ENCODE measurements at regions not wholly inside any gene's neighbourhood (a gene's known extent, or its start where the extent isn't known, plus 50 kb on each side); places are given as distances from the start of the nearest gene placed in this dataset.

GRCh38 chr1:79859212-79859948 is 852.9 kb upstream of the ADGRL4 start:
- no peak overlapping the region for H3K27ac ChIP-seq
- no peak overlapping the region for H3K4me3 ChIP-seq
- H3K9me3 ChIP-seq (replicated peaks) = no peaks in the 10 kb centered on the region
- no peaks in the 10 kb centered on the region for H3K27me3 ChIP-seq
- H3K4me1 ChIP-seq = no peaks in the 10 kb centered on the region
- no peak for DNase-seq
- no peaks in the 10 kb centered on the region for H3K36me3 ChIP-seq

GRCh38 chr1:79852004-79852403 is 845.5 kb upstream of the ADGRL4 start:
- Histone ChIP-seq H3K27me3 (no peaks in the 10 kb centered on the region), H3K4me1 (peaks cover 7% of the 10 kb centered on the region), H3K36me3 (no peaks in the 10 kb centered on the region), H3K27ac (no peak overlapping the region), H3K9me3 (replicated peaks) (no peaks in the 10 kb centered on the region), H3K4me3 (no peak overlapping the region)
- DNase-seq = no peak

DNA sequence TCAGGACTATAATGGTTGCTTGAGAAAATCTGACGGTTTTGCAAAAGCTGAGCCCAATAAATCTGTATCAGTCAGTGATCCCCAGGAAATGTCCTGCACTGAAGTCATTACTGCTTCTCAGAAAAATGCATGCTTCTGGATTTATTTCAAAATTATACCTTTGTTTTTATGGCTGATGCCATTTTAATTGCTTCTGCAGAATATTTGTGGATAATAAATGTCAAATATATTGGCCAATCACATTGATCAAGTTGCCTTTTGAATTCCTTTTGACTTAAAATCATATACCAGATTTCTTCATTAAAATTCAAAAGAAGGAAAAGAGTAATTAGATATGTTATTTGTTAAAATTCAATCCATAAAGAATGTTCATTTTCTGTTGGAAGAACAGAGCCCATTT is 842.9 kb upstream of the ADGRL4 start:
- no peaks in the 10 kb centered on the region for H3K9me3 ChIP-seq (replicated peaks)
- H3K27ac ChIP-seq = no peak overlapping the region
- H3K4me3 ChIP-seq = no peak overlapping the region
- H3K4me1 ChIP-seq = peaks cover 7% of the 10 kb centered on the region
- H3K27me3 ChIP-seq = no peaks in the 10 kb centered on the region
- DNase-seq = no peak
- no peaks in the 10 kb centered on the region for H3K36me3 ChIP-seq

GRCh38 chr1:79848316-79848715 is 841.8 kb upstream of the ADGRL4 start:
- peaks cover 7% of the 10 kb centered on the region for H3K4me1 ChIP-seq
- DNase-seq = peak; percentile 6 to 53
- no peaks in the 10 kb centered on the region for H3K36me3 ChIP-seq
- no peaks in the 10 kb centered on the region for H3K27me3 ChIP-seq
- no peak overlapping the region for H3K4me3 ChIP-seq
- H3K9me3 ChIP-seq (replicated peaks) = no peaks in the 10 kb centered on the region
- H3K27ac ChIP-seq = no peak overlapping the region

GRCh38 chr1:79847700-79848099 is 841.2 kb upstream of the ADGRL4 start:
- Histone ChIP-seq H3K27ac (no peak overlapping the region), H3K27me3 (no peaks in the 10 kb centered on the region), H3K4me1 (peaks cover 7% of the 10 kb centered on the region), H3K9me3 (replicated peaks) (no peaks in the 10 kb centered on the region), H3K4me3 (no peak overlapping the region), H3K36me3 (no peaks in the 10 kb centered on the region)
- DNase-seq = peak; percentile 31 to 58

GRCh38 chr1:79845936-79846335 is 839.4 kb upstream of the ADGRL4 start:
- DNase-seq = no peak
- no peaks in the 10 kb centered on the region for H3K27me3 ChIP-seq
- H3K27ac ChIP-seq = no peak overlapping the region
- H3K9me3 ChIP-seq (replicated peaks) = no peaks in the 10 kb centered on the region
- H3K4me3 ChIP-seq = no peak overlapping the region
- no peaks in the 10 kb centered on the region for H3K36me3 ChIP-seq
- H3K4me1 ChIP-seq = peaks cover 7% of the 10 kb centered on the region

DNA sequence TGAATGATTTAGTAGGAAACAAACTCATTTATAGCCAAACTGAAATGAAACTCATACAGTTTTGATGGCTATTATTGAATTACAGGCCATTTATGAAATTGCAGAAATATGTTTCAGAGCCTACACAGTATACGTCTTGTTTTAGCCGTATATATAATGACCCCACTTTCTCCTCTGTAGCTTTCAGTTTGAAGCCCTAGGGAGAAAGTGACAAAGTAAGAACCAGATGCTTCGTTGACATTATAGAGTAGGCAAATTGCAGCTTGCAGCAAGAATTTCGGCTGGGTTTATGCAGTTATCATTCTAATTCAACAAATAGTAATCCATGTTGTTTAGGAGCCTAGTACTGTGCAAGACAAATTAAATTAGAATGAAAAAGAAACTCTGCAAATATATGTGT is 836.3 kb upstream of the ADGRL4 start:
- Histone ChIP-seq H3K4me3 (no peak overlapping the region), H3K27me3 (no peaks in the 10 kb centered on the region), H3K9me3 (replicated peaks) (no peaks in the 10 kb centered on the region), H3K36me3 (no peaks in the 10 kb centered on the region), H3K27ac (no peak overlapping the region), H3K4me1 (peaks cover 3% of the 10 kb centered on the region; the same call in 1 of the 2 replicates)
- no peak for DNase-seq

DNA sequence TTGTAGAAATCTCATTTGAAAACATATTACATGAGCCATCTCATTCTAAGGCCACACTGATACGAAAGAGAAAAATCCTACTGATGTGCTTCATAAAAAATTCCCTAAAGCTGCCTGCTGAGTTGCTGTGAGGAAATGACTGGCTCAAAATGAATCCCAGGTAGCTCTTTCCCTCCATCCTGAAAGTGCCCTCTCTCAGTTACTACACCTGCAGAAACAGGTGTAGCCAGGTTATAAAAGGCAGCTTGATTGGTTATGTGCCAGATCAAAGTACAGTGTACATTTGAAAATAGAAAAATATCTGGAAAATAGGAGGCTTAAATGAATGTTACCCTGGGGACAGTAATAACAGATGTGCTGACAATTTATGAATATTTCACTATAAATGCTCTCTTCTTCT is 833.4 kb upstream of the ADGRL4 start:
- no peak overlapping the region for H3K27ac ChIP-seq
- H3K36me3 ChIP-seq = no peaks in the 10 kb centered on the region
- H3K4me1 ChIP-seq = no peaks in the 10 kb centered on the region
- no peak overlapping the region for H3K4me3 ChIP-seq
- H3K27me3 ChIP-seq = no peaks in the 10 kb centered on the region
- no peaks in the 10 kb centered on the region for H3K9me3 ChIP-seq (replicated peaks)
- no peak for DNase-seq

GRCh38 chr1:79827446-79827845 is 820.9 kb upstream of the ADGRL4 start:
- no peaks in the 10 kb centered on the region for H3K36me3 ChIP-seq
- H3K4me3 ChIP-seq = no peak overlapping the region
- H3K27me3 ChIP-seq = no peaks in the 10 kb centered on the region
- H3K9me3 ChIP-seq (replicated peaks) = no peaks in the 10 kb centered on the region
- no peaks in the 10 kb centered on the region for H3K4me1 ChIP-seq
- DNase-seq = no peak
- H3K27ac ChIP-seq = no peak overlapping the region

DNA sequence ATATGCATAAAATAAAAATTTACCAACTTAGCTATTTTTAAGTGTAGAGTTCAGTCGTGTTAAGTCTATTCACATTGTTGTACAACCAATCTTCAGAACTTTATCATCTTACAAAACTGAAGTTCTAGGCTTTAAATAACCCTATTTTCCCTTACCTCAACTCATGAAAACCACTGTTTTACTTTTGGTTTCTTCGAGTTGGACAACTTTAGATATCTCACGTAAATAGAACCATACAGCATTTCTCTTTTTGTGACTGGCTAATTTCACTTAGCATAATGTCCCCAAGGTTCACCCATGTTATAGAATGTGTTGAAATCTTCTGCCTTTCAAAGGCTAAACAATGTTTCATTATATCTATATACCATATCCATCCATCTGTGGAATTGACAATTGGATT is 819.0 kb upstream of the ADGRL4 start:
- Histone ChIP-seq H3K36me3 (no peaks in the 10 kb centered on the region), H3K9me3 (replicated peaks) (no peaks in the 10 kb centered on the region), H3K4me3 (no peak overlapping the region), H3K27me3 (no peaks in the 10 kb centered on the region), H3K27ac (no peak overlapping the region), H3K4me1 (no peaks in the 10 kb centered on the region)
- no peak for DNase-seq

GRCh38 chr1:79822053-79822452 is 815.5 kb upstream of the ADGRL4 start:
- no peak overlapping the region for H3K27ac ChIP-seq
- H3K36me3 ChIP-seq = no peaks in the 10 kb centered on the region
- DNase-seq = no peak
- H3K4me1 ChIP-seq = no peaks in the 10 kb centered on the region
- H3K27me3 ChIP-seq = no peaks in the 10 kb centered on the region
- no peaks in the 10 kb centered on the region for H3K9me3 ChIP-seq (replicated peaks)
- H3K4me3 ChIP-seq = no peak overlapping the region

GRCh38 chr1:79819140-79819539 is 812.6 kb upstream of the ADGRL4 start:
- H3K9me3 ChIP-seq (replicated peaks) = no peaks in the 10 kb centered on the region
- H3K4me3 ChIP-seq = no peak overlapping the region
- DNase-seq = no peak
- H3K27me3 ChIP-seq = no peaks in the 10 kb centered on the region
- no peaks in the 10 kb centered on the region for H3K36me3 ChIP-seq
- no peaks in the 10 kb centered on the region for H3K4me1 ChIP-seq
- H3K27ac ChIP-seq = no peak overlapping the region

DNA sequence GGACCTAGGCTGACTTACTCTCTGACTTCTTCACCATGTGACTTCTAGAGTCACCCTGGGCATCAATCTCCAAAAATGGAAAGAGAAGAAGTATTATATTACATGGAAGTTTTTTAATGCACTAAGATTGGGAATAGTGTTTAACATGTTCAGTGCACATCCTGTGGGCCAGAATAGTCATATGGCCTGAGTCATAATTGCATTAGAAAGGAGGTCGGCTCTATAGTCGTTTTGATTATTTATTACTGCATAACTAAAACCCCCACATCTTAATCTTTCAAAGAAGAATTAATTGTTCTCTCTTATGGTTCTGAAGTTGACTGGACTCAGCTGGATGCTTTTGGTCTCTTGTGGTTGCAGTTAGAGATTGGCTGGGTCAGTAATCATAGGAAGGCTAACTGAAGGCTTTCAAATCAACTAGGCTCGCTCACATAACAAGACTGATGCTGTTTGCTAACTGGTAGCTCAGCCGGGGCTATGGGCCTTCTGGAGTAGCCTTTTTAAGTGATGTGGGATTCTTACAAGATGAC is 810.6 kb upstream of the ADGRL4 start:
- H3K9me3 ChIP-seq (replicated peaks) = no peaks in the 10 kb centered on the region
- H3K36me3 ChIP-seq = no peaks in the 10 kb centered on the region
- H3K27ac ChIP-seq = no peak overlapping the region
- no peak for DNase-seq
- no peak overlapping the region for H3K4me3 ChIP-seq
- no peaks in the 10 kb centered on the region for H3K27me3 ChIP-seq
- no peaks in the 10 kb centered on the region for H3K4me1 ChIP-seq

DNA sequence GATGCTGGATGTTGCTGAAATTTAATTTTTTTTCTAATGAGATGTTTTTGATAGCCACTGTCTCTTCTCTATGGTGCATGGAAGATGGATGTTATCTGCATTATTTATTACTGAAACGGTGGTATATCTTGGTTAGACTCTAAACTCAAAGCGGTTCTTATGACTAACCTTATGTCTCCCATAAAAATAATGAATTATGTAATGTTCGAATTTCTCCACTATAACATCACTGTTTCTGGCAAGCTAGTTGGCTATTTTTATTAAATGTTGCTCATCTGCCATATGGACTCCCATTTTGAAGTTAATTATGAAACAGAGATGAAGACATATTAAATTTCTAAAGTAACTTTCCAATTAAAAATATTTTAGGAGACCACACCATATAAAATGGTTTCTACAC is 808.6 kb upstream of the ADGRL4 start:
- no peak for DNase-seq
- no peaks in the 10 kb centered on the region for H3K4me1 ChIP-seq
- H3K9me3 ChIP-seq (replicated peaks) = no peaks in the 10 kb centered on the region
- no peak overlapping the region for H3K4me3 ChIP-seq
- no peaks in the 10 kb centered on the region for H3K36me3 ChIP-seq
- H3K27ac ChIP-seq = no peak overlapping the region
- no peaks in the 10 kb centered on the region for H3K27me3 ChIP-seq

DNA sequence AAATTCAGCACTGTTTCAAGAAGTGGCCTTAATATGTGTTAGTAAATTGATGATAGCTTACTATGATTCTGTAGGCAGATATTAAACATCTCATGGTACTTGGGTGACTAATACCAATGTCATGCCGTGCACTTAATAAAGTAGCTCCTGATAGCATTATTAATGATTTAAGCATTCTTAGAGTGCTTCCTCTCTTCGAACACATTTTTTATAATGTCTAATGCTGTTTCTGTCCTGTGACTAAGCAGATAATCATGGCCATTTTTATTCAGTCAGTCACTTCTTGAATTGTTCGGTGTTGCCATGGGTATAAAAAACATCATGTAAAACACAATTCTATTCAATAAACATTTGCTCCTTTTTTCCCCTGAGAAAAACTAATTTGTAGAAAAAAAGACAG is 804.6 kb upstream of the ADGRL4 start:
- no peak for DNase-seq
- H3K9me3 ChIP-seq (replicated peaks) = no peaks in the 10 kb centered on the region; the same call in 1 of the 2 replicates
- H3K27ac ChIP-seq = no peak overlapping the region
- no peaks in the 10 kb centered on the region for H3K4me1 ChIP-seq
- no peaks in the 10 kb centered on the region for H3K36me3 ChIP-seq
- no peak overlapping the region for H3K4me3 ChIP-seq
- H3K27me3 ChIP-seq = no peaks in the 10 kb centered on the region

- Histone ChIP-seq H3K27ac (no peak overlapping the region), H3K9me3 (replicated peaks) (no peaks in the 10 kb centered on the region; the same call in 1 of the 2 replicates), H3K4me1 (no peaks in the 10 kb centered on the region), H3K4me3 (no peak overlapping the region), H3K36me3 (no peaks in the 10 kb centered on the region), H3K27me3 (no peaks in the 10 kb centered on the region)
- DNase-seq = no peak
Measured at GRCh38 chr1:79808816-79809475, 802.4 kb upstream of the ADGRL4 start.
